ELF-1 (cell line): ENCODE measurements at regions not wholly inside any gene's neighbourhood (a gene's known extent, or its start where the extent isn't known, plus 50 kb on each side); places are given as distances from the start of the nearest gene placed in this dataset.
"Not testable (repeated sequence)": the region's sequence is repeated elsewhere in the genome, so short reads cannot be mapped to it uniquely, and the experiment has no call there.

ENCODE experiments used
- DNase-seq: peaks from one replicate; pipeline ENCODE4 v3.0.0-alpha.2; 2016; ENCODE audit warnings: low read depth, low spot score

- no peak for DNase-seq
Observed at GRCh38 chr17:52923658-52924057, 765.1 kb upstream of the CA10 start.

GRCh38 chr17:52899235-52899634 is 740.7 kb upstream of the CA10 start:
- DNase-seq = no peak

GRCh38 chr17:52895272-52895671 is 736.8 kb upstream of the CA10 start:
- no peak for DNase-seq

GRCh38 chr17:52892334-52892733 is 733.8 kb upstream of the CA10 start:
- no peak for DNase-seq

GRCh38 chr17:52885882-52886281 is 727.4 kb upstream of the CA10 start:
- DNase-seq = peak; percentile 2

- DNase-seq = peak; percentile 4
Observed at GRCh38 chr17:52883907-52884491, 725.5 kb upstream of the CA10 start.

- DNase-seq = not testable (repeated sequence)
Observed at GRCh38 chr17:52846767-52847166, 688.3 kb upstream of the CA10 start.

- DNase-seq = no peak
Observed at GRCh38 chr17:52841971-52842370, 683.5 kb upstream of the CA10 start.

GRCh38 chr17:52837492-52837891 is 679.0 kb upstream of the CA10 start:
- DNase-seq = no peak

- DNase-seq = no peak
Observed at GRCh38 chr17:52831536-52831935, 673.0 kb upstream of the CA10 start.

GRCh38 chr17:52828621-52829020 is 670.1 kb upstream of the CA10 start:
- no peak for DNase-seq

GRCh38 chr17:52827526-52827925 is 669.0 kb upstream of the CA10 start:
- DNase-seq = no peak

GRCh38 chr17:52824542-52824941 is 666.0 kb upstream of the CA10 start:
- DNase-seq = no peak

- no peak for DNase-seq
Observed at GRCh38 chr17:52823155-52823554, 664.6 kb upstream of the CA10 start.

- DNase-seq = no peak
Observed at GRCh38 chr17:52790359-52790955, 631.9 kb upstream of the CA10 start.

GRCh38 chr17:52789829-52790228 is 631.3 kb upstream of the CA10 start:
- no peak for DNase-seq

GRCh38 chr17:52776234-52776633 is 617.7 kb upstream of the CA10 start:
- no peak for DNase-seq

GRCh38 chr17:52762794-52763167 is 604.3 kb upstream of the CA10 start:
- no peak for DNase-seq

- DNase-seq = peak; percentile 2
Observed at GRCh38 chr17:52762147-52762793, 603.8 kb upstream of the CA10 start.

GRCh38 chr17:52759864-52760263 is 601.4 kb upstream of the CA10 start:
- DNase-seq = no peak

GRCh38 chr17:52758481-52758880 is 600.0 kb upstream of the CA10 start:
- no peak for DNase-seq

GRCh38 chr17:52756746-52757145 is 598.2 kb upstream of the CA10 start:
- DNase-seq = no peak

- DNase-seq = no peak
Observed at GRCh38 chr17:52754838-52755237, 596.3 kb upstream of the CA10 start.
